ENCODE measurements at regions not wholly inside any gene's neighbourhood (a gene's known extent, or its start where the extent isn't known, plus 50 kb on each side); places are given as distances from the start of the nearest gene placed in this dataset.

GRCh38 chr6:112749673-112750072 is 402.5 kb downstream of the RFPL4B start:
- H3K27me3 ChIP-seq (ENCODE audit: control insufficient read depth in 2 of 2, insufficient read depth in 2 of 2, low read length in 2 of 2), result no peaks in the 10 kb centered on the region
- H3K9ac ChIP-seq (replicated peaks; ENCODE audit: extremely low read depth, insufficient read depth, low read length), result no peak overlapping the region
- no peak overlapping the region for H3K4me3 ChIP-seq (replicated peaks in 1 of 3; ENCODE audit: insufficient read depth in 1 of 3, low read depth in 1 of 3, low read length in 3 of 3)
- no TSS peak for BruUV-seq (replicated peaks)
- no peak for TF ChIP-seq FOS (IDR thresholded peaks at IDR 0.05; ENCODE audit: borderline replicate concordance, insufficient read depth, low read length)
- no peak for TF ChIP-seq MAX (IDR thresholded peaks at IDR 0.05; ENCODE audit: insufficient read depth, insufficient read length)
- TF ChIP-seq GATA2 (IDR thresholded peaks at IDR 0.05; ENCODE audit: insufficient read depth, insufficient read length, low read depth, low read length), result no peak
- TF ChIP-seq JUN (IDR thresholded peaks at IDR 0.05; ENCODE audit: borderline replicate concordance, insufficient read depth, insufficient read length, low read depth), result no peak
- TF ChIP-seq POLR2A (IDR thresholded peaks at IDR 0.05; ENCODE audit: low read depth, low read length), result no peak
- no peak for TF ChIP-seq MYC (IDR thresholded peaks at IDR 0.05; ENCODE audit: low read depth, low read length)
- no peak for TF ChIP-seq POLR2AphosphoS5 (IDR thresholded peaks at IDR 0.05; ENCODE audit: insufficient read depth, low read depth, low read length)
- no peak for TF ChIP-seq EZH2 (IDR thresholded peaks at IDR 0.05; ENCODE audit: borderline replicate concordance, low read depth, low read length, severe bottlenecking)
- no peak for TF ChIP-seq CTCF (IDR thresholded peaks at IDR 0.05; ENCODE audit: extremely low read depth in 1 of 2, insufficient read depth in 1 of 2, low read depth in 1 of 2, low read length in 2 of 2)
- H3K79me2 ChIP-seq (ENCODE audit: control insufficient read depth, insufficient read depth, low read length), result no peaks in the 10 kb centered on the region
- intact Hi-C loops (cut with micrococcal nuclease) (no loop called here), dilution Hi-C loops (cut with MboI; ENCODE audit: extremely low pct_ligation_motif_present, low sequenced_read_pairs) (no loop called here)
- H3K36me3 ChIP-seq (ENCODE audit: control insufficient read depth in 2 of 2, extremely low read depth in 1 of 2, insufficient read depth in 2 of 2, low read length in 2 of 2), result no peaks in the 10 kb centered on the region
- ChIA-PET POLR2A (no interaction called here), CTCF (no interaction called here)
- H2AFZ ChIP-seq (ENCODE audit: low read depth, low read length), result no peak overlapping the region
- no peaks in the 10 kb centered on the region for H3K4me1 ChIP-seq (ENCODE audit: control insufficient read depth, extremely low read depth, insufficient read depth, low read length)
- no peak overlapping the region for H3K27ac ChIP-seq (ENCODE audit: insufficient read depth, low read depth, low read length)
- H3K9me1 ChIP-seq (replicated peaks; ENCODE audit: control insufficient read depth, extremely low read depth, insufficient read depth, low read length), result no peaks in the 10 kb centered on the region
- no peak overlapping the region for H3K4me2 ChIP-seq (ENCODE audit: insufficient read depth, low read length)
- FAIRE-seq, result no peak
- DNase-seq (ENCODE audit: low read depth, low spot score), result no peak
- H3K9me3 ChIP-seq (replicated peaks; ENCODE audit: control insufficient read depth, insufficient read depth, low read length), result no peaks in the 10 kb centered on the region
- H4K20me1 ChIP-seq (replicated peaks; ENCODE audit: control insufficient read depth, extremely low read depth, insufficient read depth, low read length), result no peaks in the 10 kb centered on the region

All from endothelial cell of umbilical vein (primary cell).